ENCODE measurements at regions not wholly inside any gene's neighbourhood (a gene's known extent, or its start where the extent isn't known, plus 50 kb on each side); places are given as distances from the start of the nearest gene placed in this dataset.

- H3K4me3 ChIP-seq, result no peak overlapping the region
- no peaks in the 10 kb centered on the region for H3K4me1 ChIP-seq
- no peaks in the 10 kb centered on the region for H3K36me3 ChIP-seq
- H3K27ac ChIP-seq, result no peak overlapping the region
- intact Hi-C loops (cut with DNase I; ENCODE audit: low total_unique reads), result no loop called here
- H3K27me3 ChIP-seq, result no peaks in the 10 kb centered on the region
- H3K9me3 ChIP-seq, result no peaks in the 10 kb centered on the region
- TF ChIP-seq POLR2A (IDR thresholded peaks at IDR 0.05), result no peak
- TF ChIP-seq, protein P1, sequence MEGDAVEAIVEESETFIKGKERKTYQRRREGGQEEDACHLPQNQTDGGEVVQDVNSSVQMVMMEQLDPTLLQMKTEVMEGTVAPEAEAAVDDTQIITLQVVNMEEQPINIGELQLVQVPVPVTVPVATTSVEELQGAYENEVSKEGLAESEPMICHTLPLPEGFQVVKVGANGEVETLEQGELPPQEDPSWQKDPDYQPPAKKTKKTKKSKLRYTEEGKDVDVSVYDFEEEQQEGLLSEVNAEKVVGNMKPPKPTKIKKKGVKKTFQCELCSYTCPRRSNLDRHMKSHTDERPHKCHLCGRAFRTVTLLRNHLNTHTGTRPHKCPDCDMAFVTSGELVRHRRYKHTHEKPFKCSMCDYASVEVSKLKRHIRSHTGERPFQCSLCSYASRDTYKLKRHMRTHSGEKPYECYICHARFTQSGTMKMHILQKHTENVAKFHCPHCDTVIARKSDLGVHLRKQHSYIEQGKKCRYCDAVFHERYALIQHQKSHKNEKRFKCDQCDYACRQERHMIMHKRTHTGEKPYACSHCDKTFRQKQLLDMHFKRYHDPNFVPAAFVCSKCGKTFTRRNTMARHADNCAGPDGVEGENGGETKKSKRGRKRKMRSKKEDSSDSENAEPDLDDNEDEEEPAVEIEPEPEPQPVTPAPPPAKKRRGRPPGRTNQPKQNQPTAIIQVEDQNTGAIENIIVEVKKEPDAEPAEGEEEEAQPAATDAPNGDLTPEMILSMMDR (IDR thresholded peaks at IDR 0.05), result no peak
- no peak for DNase-seq
Measured at GRCh38 chr2:208584378-208584985, 177.9 kb downstream of the PTH2R start.

DNA sequence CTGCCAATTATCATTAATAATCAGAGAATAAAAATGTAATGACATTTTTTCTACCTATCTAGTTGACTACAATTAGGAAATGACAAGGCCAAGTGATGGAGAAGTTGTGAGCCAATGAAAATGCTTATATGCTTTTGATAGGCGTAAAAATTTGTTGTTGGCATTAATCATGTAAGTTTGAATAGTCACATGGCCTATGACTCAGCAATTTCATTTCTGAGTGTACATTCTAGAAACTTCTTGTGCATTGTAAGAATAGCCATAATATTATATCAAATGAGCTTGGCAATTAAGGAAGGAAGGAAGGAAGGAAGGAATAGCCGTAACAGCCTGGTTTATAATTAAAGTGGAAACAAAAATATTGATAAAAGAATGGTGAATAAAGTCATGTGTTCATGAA is 179.9 kb downstream of the PTH2R start:
- TF ChIP-seq, protein P1 (IDR thresholded peaks at IDR 0.05), result no peak
- TF ChIP-seq POLR2A (IDR thresholded peaks at IDR 0.05), result no peak
- no peaks in the 10 kb centered on the region for H3K9me3 ChIP-seq
- H3K4me1 ChIP-seq, result no peaks in the 10 kb centered on the region
- DNase-seq, result no peak
- H3K27ac ChIP-seq, result no peak overlapping the region
- no peak overlapping the region for H3K4me3 ChIP-seq
- H3K27me3 ChIP-seq, result no peaks in the 10 kb centered on the region
- intact Hi-C loops (cut with DNase I; ENCODE audit: low total_unique reads), result no loop called here
- H3K36me3 ChIP-seq, result no peaks in the 10 kb centered on the region

GRCh38 chr2:208594642-208595385 is 188.2 kb downstream of the PTH2R start:
- Histone ChIP-seq H3K4me1 (no peaks in the 10 kb centered on the region), H3K27me3 (no peaks in the 10 kb centered on the region), H3K9me3 (no peaks in the 10 kb centered on the region), H3K27ac (no peak overlapping the region), H3K4me3 (no peak overlapping the region), H3K36me3 (no peaks in the 10 kb centered on the region)
- no peak for DNase-seq
- no peak for TF ChIP-seq POLR2A (IDR thresholded peaks at IDR 0.05)
- TF ChIP-seq, protein P1 (IDR thresholded peaks at IDR 0.05), result no peak
- intact Hi-C loops (cut with DNase I; ENCODE audit: low total_unique reads), result no loop called here

GRCh38 chr2:208595386-208596275 is 189.0 kb downstream of the PTH2R start:
- TF ChIP-seq POLR2A (IDR thresholded peaks at IDR 0.05), result no peak
- TF ChIP-seq, protein P1 (IDR thresholded peaks at IDR 0.05), result no peak
- no peak for DNase-seq

More at GRCh38 chr2:208595386-208596275, 189.0 kb downstream of the PTH2R start:
- Histone ChIP-seq H3K27ac (no peak overlapping the region), H3K9me3 (no peaks in the 10 kb centered on the region), H3K36me3 (no peaks in the 10 kb centered on the region), H3K4me3 (no peak overlapping the region), H3K27me3 (no peaks in the 10 kb centered on the region), H3K4me1 (no peaks in the 10 kb centered on the region)
- intact Hi-C loops (cut with DNase I; ENCODE audit: low total_unique reads), result no loop called here

Data from uterus (tissue), 3 donors.